Hematopoietic multipotent progenitor cell (in vitro differentiated cells): ENCODE measurements at regions not wholly inside any gene's neighbourhood (a gene's known extent, or its start where the extent isn't known, plus 50 kb on each side); places are given as distances from the start of the nearest gene placed in this dataset.
"Not testable (repeated sequence)": the region's sequence is repeated elsewhere in the genome, so short reads cannot be mapped to it uniquely, and the experiment has no call there.

ENCODE experiments used
- DNase-seq, 3 donors: peaks; one replicate each; pipeline ENCODE4 v3.0.0-alpha.2; 2011 to 2015; ENCODE audit warnings: low read depth in 2 of 3, low spot score in 2 of 3

- no peak for DNase-seq
These were observed 176.6 kb upstream of the NR2F2 start for GRCh38 chr15:96153929-96154328.

GRCh38 chr15:96158938-96159337 is 171.6 kb upstream of the NR2F2 start:
- DNase-seq = no peak

GRCh38 chr15:96160269-96160668 is 170.2 kb upstream of the NR2F2 start:
- no peak for DNase-seq

GRCh38 chr15:96160800-96161199 is 169.7 kb upstream of the NR2F2 start:
- no peak for DNase-seq

- no peak for DNase-seq
These were observed 168.2 kb upstream of the NR2F2 start for GRCh38 chr15:96162322-96162721.

- DNase-seq = no peak
These were observed 165.4 kb upstream of the NR2F2 start for GRCh38 chr15:96165081-96165480.

- DNase-seq = no peak
These were observed 164.7 kb upstream of the NR2F2 start for GRCh38 chr15:96165775-96166174.

- DNase-seq = no peak
These were observed 164.0 kb upstream of the NR2F2 start for GRCh38 chr15:96166223-96167200.

GRCh38 chr15:96170616-96170978 is 159.9 kb upstream of the NR2F2 start:
- not testable (repeated sequence) for DNase-seq

- DNase-seq = no peak
These were observed 159.3 kb upstream of the NR2F2 start for GRCh38 chr15:96170979-96171739.

GRCh38 chr15:96171853-96172296 is 158.6 kb upstream of the NR2F2 start:
- no peak for DNase-seq

- DNase-seq = no peak
These were observed 158.1 kb upstream of the NR2F2 start for GRCh38 chr15:96172417-96172816.

- DNase-seq = no peak
These were observed 153.7 kb upstream of the NR2F2 start for GRCh38 chr15:96176831-96177230.

- no peak for DNase-seq
These were observed 153.2 kb upstream of the NR2F2 start for GRCh38 chr15:96177279-96177678.

GRCh38 chr15:96180087-96180748 is 150.3 kb upstream of the NR2F2 start:
- DNase-seq = no peak

- no peak for DNase-seq
These were observed 149.3 kb upstream of the NR2F2 start for GRCh38 chr15:96181217-96181616.

- no peak for DNase-seq
These were observed 148.6 kb upstream of the NR2F2 start for GRCh38 chr15:96181873-96182301.

- DNase-seq = no peak
These were observed 147.6 kb upstream of the NR2F2 start for GRCh38 chr15:96182736-96183513.

- no peak for DNase-seq
These were observed 147.0 kb upstream of the NR2F2 start for GRCh38 chr15:96183514-96183850.

GRCh38 chr15:96183867-96184266 is 146.6 kb upstream of the NR2F2 start:
- no peak for DNase-seq

- DNase-seq = no peak
These were observed 146.2 kb upstream of the NR2F2 start for GRCh38 chr15:96184297-96184696.
